ENCODE measurements at regions not wholly inside any gene's neighbourhood (a gene's known extent, or its start where the extent isn't known, plus 50 kb on each side); places are given as distances from the start of the nearest gene placed in this dataset.

- TF ChIP-seq CTCF (IDR thresholded peaks at IDR 0.05) = no peak
- no peak for TF ChIP-seq POLR2A (IDR thresholded peaks at IDR 0.05)
- no peak for TF ChIP-seq EP300 (IDR thresholded peaks at IDR 0.05)
Measured at GRCh38 chr3:64321747-64322146, 96.5 kb upstream of the PRICKLE2 start.

Data from tibial nerve (tissue), 4 donors.